SK-N-SH (cell line): ENCODE measurements at regions not wholly inside any gene's neighbourhood (a gene's known extent, or its start where the extent isn't known, plus 50 kb on each side); places are given as distances from the start of the nearest gene placed in this dataset.
A peak's percentile ranks its signal among the peaks of the same experiment; 100 is the strongest.

Experiments used
- TF ChIP-seq, protein P1 (sequence below): fragments of 200-600 bp; sonication (generic); IDR thresholded peaks from 2 replicates; pipeline ENCODE4 v1.6.1; 2017; ENCODE audit warnings: antibody characterized with exemption, mild to moderate bottlenecking, moderate library complexity
- TF ChIP-seq, protein P2 (sequence below): IDR thresholded peaks from 2 replicates; pipeline ENCODE4 v1.4.0; 2012; ENCODE audit warnings: low read depth

DNA sequence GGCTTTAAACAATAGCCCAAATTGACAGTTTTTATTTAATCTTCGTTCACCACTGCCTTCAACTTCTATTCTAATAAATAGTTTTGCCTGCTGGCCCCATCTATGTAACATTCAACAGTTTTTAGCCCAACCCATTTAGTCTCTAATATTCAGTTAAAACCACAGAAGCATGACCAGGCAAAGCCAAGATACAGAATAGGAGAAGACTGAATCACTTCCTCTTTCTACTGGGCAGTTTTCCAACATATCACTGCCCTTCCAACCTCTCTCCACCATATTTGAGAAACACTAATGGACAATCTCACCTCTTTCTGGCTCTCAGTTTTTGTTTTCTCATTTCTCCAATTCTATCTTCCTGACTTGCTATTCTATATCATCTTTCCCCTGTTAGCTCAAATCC, 352.9 kb downstream of the DNAH5 start:
- TF ChIP-seq, protein P1, sequence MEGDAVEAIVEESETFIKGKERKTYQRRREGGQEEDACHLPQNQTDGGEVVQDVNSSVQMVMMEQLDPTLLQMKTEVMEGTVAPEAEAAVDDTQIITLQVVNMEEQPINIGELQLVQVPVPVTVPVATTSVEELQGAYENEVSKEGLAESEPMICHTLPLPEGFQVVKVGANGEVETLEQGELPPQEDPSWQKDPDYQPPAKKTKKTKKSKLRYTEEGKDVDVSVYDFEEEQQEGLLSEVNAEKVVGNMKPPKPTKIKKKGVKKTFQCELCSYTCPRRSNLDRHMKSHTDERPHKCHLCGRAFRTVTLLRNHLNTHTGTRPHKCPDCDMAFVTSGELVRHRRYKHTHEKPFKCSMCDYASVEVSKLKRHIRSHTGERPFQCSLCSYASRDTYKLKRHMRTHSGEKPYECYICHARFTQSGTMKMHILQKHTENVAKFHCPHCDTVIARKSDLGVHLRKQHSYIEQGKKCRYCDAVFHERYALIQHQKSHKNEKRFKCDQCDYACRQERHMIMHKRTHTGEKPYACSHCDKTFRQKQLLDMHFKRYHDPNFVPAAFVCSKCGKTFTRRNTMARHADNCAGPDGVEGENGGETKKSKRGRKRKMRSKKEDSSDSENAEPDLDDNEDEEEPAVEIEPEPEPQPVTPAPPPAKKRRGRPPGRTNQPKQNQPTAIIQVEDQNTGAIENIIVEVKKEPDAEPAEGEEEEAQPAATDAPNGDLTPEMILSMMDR, result no peak
- TF ChIP-seq, protein P2, sequence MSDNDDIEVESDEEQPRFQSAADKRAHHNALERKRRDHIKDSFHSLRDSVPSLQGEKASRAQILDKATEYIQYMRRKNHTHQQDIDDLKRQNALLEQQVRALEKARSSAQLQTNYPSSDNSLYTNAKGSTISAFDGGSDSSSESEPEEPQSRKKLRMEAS, result peak; percentile 32; the same call in 1 of the 2 replicates
